Cardiac fibroblast (primary cell): ENCODE measurements at regions not wholly inside any gene's neighbourhood (a gene's known extent, or its start where the extent isn't known, plus 50 kb on each side); places are given as distances from the start of the nearest gene placed in this dataset.
A peak's percentile ranks its signal among the peaks of the same experiment; 100 is the strongest.
"Not testable (repeated sequence)": the region's sequence is repeated elsewhere in the genome, so short reads cannot be mapped to it uniquely, and the experiment has no call there.

Source experiments
- DNase-seq, 2 donors: peaks; one replicate each; pipeline versions ENCODE4 v3.0.0 to v3.0.0-alpha.2; 2010; ENCODE audit warnings: low read depth in 2 of 2
- H3K4me3 ChIP-seq, 2 donors: replicated peaks in 1 of 2; 1 replicate in 1 of 2; 2 replicates in 1 of 2; pipeline ENCODE4 v1.5.1; 2011; ENCODE audit warnings: low read depth in 2 of 2, low read length in 2 of 2, mild to moderate bottlenecking in 2 of 2, moderate library complexity in 1 of 2
- TF ChIP-seq, protein P1 (sequence below): IDR thresholded peaks from one replicate; pipeline ENCODE4 v1.5.1; 2011; ENCODE audit warnings: low read depth, mild to moderate bottlenecking, low read length, inconsistent platforms

DNA sequence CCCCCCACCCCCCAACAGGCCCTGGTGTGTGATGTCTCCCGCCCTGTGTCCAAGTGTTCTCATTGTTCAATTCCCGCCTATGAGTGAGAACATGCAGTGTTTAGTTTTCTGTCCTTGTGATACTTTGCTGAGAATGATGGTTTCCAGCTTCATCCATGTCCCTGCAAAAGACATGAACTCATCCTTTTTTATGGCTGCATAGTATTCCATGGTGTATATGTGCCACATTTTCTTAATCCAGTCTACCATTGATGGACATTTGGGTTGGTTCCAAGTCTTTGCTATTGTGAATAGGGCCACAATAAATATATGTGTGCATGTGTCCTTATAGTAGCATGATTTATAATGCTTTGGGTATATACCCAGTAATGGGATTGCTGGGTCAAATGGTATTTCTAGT is 54.0 kb downstream of the ZCCHC13 start:
- DNase-seq, H3K4me3 ChIP-seq: not testable (repeated sequence)

DNA sequence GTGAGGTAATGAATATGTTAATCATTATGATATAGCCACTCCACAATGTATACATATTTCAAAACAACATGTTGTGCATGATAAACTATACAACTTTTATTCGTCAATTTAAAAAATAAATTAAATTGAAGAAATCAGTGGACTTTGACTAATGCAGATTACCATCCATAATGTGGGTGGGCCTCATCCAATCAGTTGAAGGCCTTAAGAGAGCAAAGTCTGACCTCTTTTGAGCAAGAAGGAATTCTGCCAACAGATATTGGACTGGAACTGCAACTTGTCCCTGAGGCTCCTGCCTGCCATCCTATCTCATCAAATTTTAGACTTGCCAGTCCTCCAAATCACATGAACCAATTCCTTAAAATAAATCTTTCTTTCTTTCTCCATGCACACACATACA is 57.4 kb upstream of the SLC16A2 start:
- TF ChIP-seq, protein P1, sequence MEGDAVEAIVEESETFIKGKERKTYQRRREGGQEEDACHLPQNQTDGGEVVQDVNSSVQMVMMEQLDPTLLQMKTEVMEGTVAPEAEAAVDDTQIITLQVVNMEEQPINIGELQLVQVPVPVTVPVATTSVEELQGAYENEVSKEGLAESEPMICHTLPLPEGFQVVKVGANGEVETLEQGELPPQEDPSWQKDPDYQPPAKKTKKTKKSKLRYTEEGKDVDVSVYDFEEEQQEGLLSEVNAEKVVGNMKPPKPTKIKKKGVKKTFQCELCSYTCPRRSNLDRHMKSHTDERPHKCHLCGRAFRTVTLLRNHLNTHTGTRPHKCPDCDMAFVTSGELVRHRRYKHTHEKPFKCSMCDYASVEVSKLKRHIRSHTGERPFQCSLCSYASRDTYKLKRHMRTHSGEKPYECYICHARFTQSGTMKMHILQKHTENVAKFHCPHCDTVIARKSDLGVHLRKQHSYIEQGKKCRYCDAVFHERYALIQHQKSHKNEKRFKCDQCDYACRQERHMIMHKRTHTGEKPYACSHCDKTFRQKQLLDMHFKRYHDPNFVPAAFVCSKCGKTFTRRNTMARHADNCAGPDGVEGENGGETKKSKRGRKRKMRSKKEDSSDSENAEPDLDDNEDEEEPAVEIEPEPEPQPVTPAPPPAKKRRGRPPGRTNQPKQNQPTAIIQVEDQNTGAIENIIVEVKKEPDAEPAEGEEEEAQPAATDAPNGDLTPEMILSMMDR = no peak
- no peak for DNase-seq
- H3K4me3 ChIP-seq = no peak overlapping the region

DNA sequence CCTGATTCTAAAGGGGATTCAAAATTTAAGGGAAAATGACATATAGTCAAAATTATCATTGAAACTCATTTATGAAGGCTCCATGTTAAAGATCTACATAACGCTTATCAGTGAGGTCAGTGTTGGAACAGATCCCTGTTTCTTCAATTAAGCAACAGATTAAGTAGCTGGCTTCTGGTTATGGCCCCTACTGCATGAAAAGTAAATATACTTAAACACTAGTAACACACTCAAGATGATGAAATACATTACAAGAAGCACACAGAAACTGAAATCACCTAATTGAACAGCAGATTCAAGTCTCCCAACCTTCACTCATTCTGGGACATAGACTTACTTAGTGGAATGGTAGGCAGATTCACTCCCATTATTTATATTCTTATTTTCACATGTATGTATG is 51.6 kb upstream of the SLC16A2 start:
- no peak for DNase-seq
- TF ChIP-seq, protein P1 = no peak
- H3K4me3 ChIP-seq = no peak overlapping the region

DNA sequence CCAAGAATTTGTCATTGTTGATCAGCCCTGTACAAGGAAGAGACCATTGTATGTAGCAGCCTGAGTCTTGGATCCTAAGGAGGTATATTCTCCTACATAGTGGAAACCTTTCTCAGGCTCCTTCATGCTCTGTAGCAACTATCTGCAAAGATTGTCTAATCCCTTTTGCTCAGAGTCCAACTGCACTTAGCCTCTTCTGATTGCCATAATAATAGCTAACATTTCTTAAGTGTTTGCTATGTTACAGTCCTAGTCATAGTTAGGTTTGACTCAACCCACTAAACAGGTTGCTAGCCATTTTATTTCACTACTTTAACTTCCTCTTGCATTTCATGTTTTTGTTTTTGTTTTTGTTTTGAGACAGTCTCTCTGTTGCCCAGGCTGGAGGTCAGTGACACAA is 50.8 kb upstream of the SLC16A2 start:
- TF ChIP-seq, protein P1 = no peak
- no peak overlapping the region for H3K4me3 ChIP-seq

DNA sequence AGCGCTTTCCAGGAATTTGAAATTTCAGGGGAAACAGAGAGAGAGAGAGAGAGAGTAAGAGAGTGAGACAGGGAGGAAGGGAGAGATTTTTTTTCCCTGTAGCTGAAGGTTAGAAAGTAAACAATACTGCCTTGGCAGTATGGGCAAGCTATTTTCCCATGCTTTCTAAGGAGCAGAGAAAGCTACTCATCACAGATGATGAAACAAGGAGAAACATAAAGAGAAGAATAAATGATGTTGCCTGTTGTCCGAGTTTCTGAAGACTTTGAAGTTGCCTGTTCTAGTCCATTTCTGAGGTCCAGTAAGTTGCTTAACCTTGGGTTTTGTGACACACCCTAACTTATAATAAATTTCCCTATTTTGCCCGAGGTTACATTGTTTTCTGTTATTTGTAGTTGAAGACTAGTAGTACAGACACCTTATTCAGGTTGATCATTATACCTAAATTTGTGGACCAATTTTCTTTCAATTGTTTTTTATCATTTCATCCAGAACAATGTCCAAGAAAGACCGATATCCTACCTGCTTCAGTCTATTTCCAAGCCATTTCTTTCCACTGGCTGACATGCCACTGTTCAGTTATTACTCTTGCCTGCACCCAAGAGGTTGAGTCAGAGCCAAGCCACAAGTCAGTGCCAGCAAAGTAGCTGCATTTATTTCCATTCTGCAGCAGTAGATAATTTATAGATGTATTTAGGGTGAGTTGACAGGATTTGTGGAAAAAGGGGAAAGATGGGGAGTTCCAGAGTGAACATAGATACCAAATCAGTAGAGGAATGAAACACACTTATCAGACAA is 49.7 kb upstream of the SLC16A2 start:
- H3K4me3 ChIP-seq = no peak overlapping the region
- peak in 1 of 2 donors; percentile 3 for DNase-seq
- TF ChIP-seq, protein P1 = no peak

More for the DNA sequence above, 50.8 kb upstream of the SLC16A2 start:
- DNase-seq = no peak
